Endothelial cell of umbilical vein (primary cell): ENCODE measurements at regions not wholly inside any gene's neighbourhood (a gene's known extent, or its start where the extent isn't known, plus 50 kb on each side); places are given as distances from the start of the nearest gene placed in this dataset.

Experiments
- BruUV-seq: library from RNA; stranded (reverse); fragments of 400-500 nt; replicated peaks from 2 replicates; lab custom pipeline; 2021; lab: Mats Ljungman, UMichigan
- CTCF ChIA-PET: fragments of 300-600, 350-600 bp; sonication (Branson Sonifier 250); formaldehyde crosslinking; loops from one replicate; lab custom pipeline; 2021; ENCODE audit warnings: antibody characterized with exemption, inconsistent platforms; lab: Charles Lee
- POLR2A ChIA-PET: fragments of 300-600, 350-600 bp; sonication (Branson Sonifier 250); formaldehyde crosslinking; loops from one replicate; lab custom pipeline; 2021; ENCODE audit warnings: antibody characterized with exemption, inconsistent platforms; lab: Charles Lee
- DNase-seq: peaks from one replicate; pipeline ENCODE4 v3.0.0-alpha.2; 2011; ENCODE audit warnings: low read depth, low spot score
- FAIRE-seq: peaks from 2 replicates; lab custom pipeline; 2011; peaks lifted over from hg19 to GRCh38; lab: Jason Lieb, UNC
- H2AFZ ChIP-seq: 2 replicates; pipeline ENCODE4 v1.6.0; 2012; ENCODE audit warnings: low read depth, low read length, control low read depth, inconsistent platforms
- H3K27ac ChIP-seq: 2 replicates; pipeline ENCODE4 v1.5.1; 2011; ENCODE audit warnings: low read depth, mild to moderate bottlenecking, control low read depth, low read length, moderate library complexity; ENCODE audit not compliant: insufficient read depth
- H3K27me3 ChIP-seq, 2 experiments: 2 replicates each; pipeline versions ENCODE4 v1.6.0 to v1.6.1; 2011; ENCODE audit warnings: low read length in 2 of 2, mixed read lengths in 1 of 2; ENCODE audit not compliant: control insufficient read depth in 2 of 2, insufficient read depth in 2 of 2
- H3K36me3 ChIP-seq, 2 experiments: 2 replicates in 1 of 2; 3 replicates in 1 of 2; pipeline ENCODE4 v1.5.1; 2011; ENCODE audit warnings: low read length in 2 of 2, mild to moderate bottlenecking in 1 of 2, moderate library complexity in 1 of 2; ENCODE audit not compliant: control insufficient read depth in 2 of 2, insufficient read depth in 2 of 2; ENCODE audit errors: extremely low read depth in 1 of 2
- H3K4me1 ChIP-seq: 3 replicates; pipeline ENCODE4 v1.5.1; 2011; ENCODE audit warnings: mild to moderate bottlenecking, low read length; ENCODE audit not compliant: control insufficient read depth, insufficient read depth; ENCODE audit errors: extremely low read depth
- H3K4me2 ChIP-seq: 2 replicates; pipeline ENCODE4 v1.6.1; 2011; ENCODE audit warnings: low read length, control low read depth, mixed read lengths; ENCODE audit not compliant: insufficient read depth
- H3K4me3 ChIP-seq, 3 experiments: fragments of 200-600 bp in 1 of 3; sonication (generic), shearing (Covaris generic) in 1 of 3; replicated peaks in 1 of 3; 2 replicates each; pipeline ENCODE4 v1.5.1; 2011 to 2016; ENCODE audit warnings: control low read depth in 3 of 3, low read length in 3 of 3, mild to moderate bottlenecking in 2 of 3, inconsistent platforms in 1 of 3, low read depth in 1 of 3, moderate library complexity in 1 of 3; ENCODE audit not compliant: insufficient read depth in 1 of 3
- H3K79me2 ChIP-seq: 2 replicates; pipeline ENCODE4 v1.6.0; 2012; ENCODE audit warnings: low read length, inconsistent platforms; ENCODE audit not compliant: control insufficient read depth, insufficient read depth
- H3K9ac ChIP-seq: replicated peaks from 2 replicates; pipeline ENCODE3; 2011; ENCODE audit warnings: low read length, control low read depth; ENCODE audit not compliant: insufficient read depth; ENCODE audit errors: extremely low read depth
- H3K9me1 ChIP-seq: replicated peaks from 3 replicates; pipeline ENCODE4 v1.6.0; 2011; ENCODE audit warnings: mild to moderate bottlenecking, low read length; ENCODE audit not compliant: control insufficient read depth, insufficient read depth; ENCODE audit errors: extremely low read depth
- H3K9me3 ChIP-seq: replicated peaks from 2 replicates; pipeline ENCODE4 v1.5.1; 2012; ENCODE audit warnings: low read length, inconsistent platforms; ENCODE audit not compliant: control insufficient read depth, insufficient read depth
- H4K20me1 ChIP-seq: replicated peaks from 2 replicates; pipeline ENCODE3; 2011; ENCODE audit warnings: mild to moderate bottlenecking, low read length; ENCODE audit not compliant: control insufficient read depth, insufficient read depth; ENCODE audit errors: extremely low read depth
- CTCF ChIP-seq, 2 donors: IDR thresholded peaks; 1 replicate in 1 of 2; 2 replicates in 1 of 2; pipeline ENCODE4 v1.5.1; 2011; ENCODE audit warnings: low read length in 2 of 2, mild to moderate bottlenecking in 2 of 2, moderate library complexity in 2 of 2, control low read depth in 1 of 2, inconsistent platforms in 1 of 2, low read depth in 1 of 2; ENCODE audit not compliant: insufficient read depth in 1 of 2; ENCODE audit errors: extremely low read depth in 1 of 2
- EZH2 ChIP-seq: IDR thresholded peaks from 2 replicates; pipeline ENCODE4 v1.6.1; 2012; ENCODE audit warnings: borderline replicate concordance, low read depth, mild to moderate bottlenecking, moderate library complexity, low read length, inconsistent platforms; ENCODE audit not compliant: severe bottlenecking
- FOS ChIP-seq: IDR thresholded peaks from 2 replicates; pipeline ENCODE4 v1.6.1; 2011; ENCODE audit warnings: mild to moderate bottlenecking, low read length, moderate library complexity, borderline replicate concordance; ENCODE audit not compliant: insufficient read depth
- GATA2 ChIP-seq: IDR thresholded peaks from 2 replicates; pipeline ENCODE4 v1.7.0; 2011; ENCODE audit warnings: low read depth, mild to moderate bottlenecking, moderate library complexity, mixed read lengths, low read length; ENCODE audit not compliant: insufficient read length, insufficient read depth
- JUN ChIP-seq: IDR thresholded peaks from 2 replicates; pipeline ENCODE4 v1.6.1; 2011; ENCODE audit warnings: borderline replicate concordance, low read depth; ENCODE audit not compliant: insufficient read length, insufficient read depth
- MAX ChIP-seq: IDR thresholded peaks from 2 replicates; pipeline ENCODE4 v1.6.1; 2011; ENCODE audit not compliant: insufficient read depth, insufficient read length
- MYC ChIP-seq: IDR thresholded peaks from one replicate; pipeline ENCODE4 v1.6.1; 2011; ENCODE audit warnings: mild to moderate bottlenecking, low read depth, low read length
- POLR2A ChIP-seq: IDR thresholded peaks from 2 replicates; pipeline ENCODE4 v1.6.1; 2012; ENCODE audit warnings: low read depth, mild to moderate bottlenecking, control low read depth, low read length
- POLR2AphosphoS5 ChIP-seq: IDR thresholded peaks from 2 replicates; pipeline ENCODE4 v1.6.1; 2012; ENCODE audit warnings: low read depth, mild to moderate bottlenecking, control low read depth, low read length, moderate library complexity; ENCODE audit not compliant: insufficient read depth
- dilution Hi-C: fragments of 300-500 bp; cut with MboI; formaldehyde crosslinking; loops from one replicate; pipeline ENCODE4 v1.15.0; 2019; ENCODE audit warnings: low sequenced_read_pairs; ENCODE audit not compliant: extremely low pct_ligation_motif_present
- intact Hi-C: fragments of 100-400 bp; cut with micrococcal nuclease; formaldehyde crosslinking; loops from one replicate; pipeline ENCODE4 v1.10.0; 2022

- no peak overlapping the region for H3K4me2 ChIP-seq
- CTCF ChIA-PET, result no interaction called here
- no peaks in the 10 kb centered on the region for H3K9me1 ChIP-seq
- H3K9me3 ChIP-seq, result no peaks in the 10 kb centered on the region
- no peaks in the 10 kb centered on the region for H4K20me1 ChIP-seq
- H3K9ac ChIP-seq, result no peak overlapping the region
- H3K36me3 ChIP-seq, result no peaks in the 10 kb centered on the region
- DNase-seq (no peak), FAIRE-seq (no peak)
- H3K4me1 ChIP-seq, result no peaks in the 10 kb centered on the region
- intact Hi-C loops, result no loop called here
- H3K4me3 ChIP-seq, result no peak overlapping the region
- no peak overlapping the region for H3K27ac ChIP-seq
- no peak overlapping the region for H2AFZ ChIP-seq
- H3K79me2 ChIP-seq, result no peaks in the 10 kb centered on the region
- BruUV-seq, result no TSS peak
- POLR2A ChIA-PET, result no interaction called here
- H3K27me3 ChIP-seq, result no peaks in the 10 kb centered on the region
- dilution Hi-C loops, result no loop called here
- TF ChIP-seq JUN (no peak), FOS (no peak), POLR2AphosphoS5 (no peak), EZH2 (no peak)
These were observed 280.7 kb upstream of the PLXNA2 start for GRCh38 chr1:208524925-208525324.

- FAIRE-seq (no peak), DNase-seq (no peak)
- no peaks in the 10 kb centered on the region for H3K79me2 ChIP-seq
- no peaks in the 10 kb centered on the region for H3K9me3 ChIP-seq
- CTCF ChIA-PET, result no interaction called here
- H2AFZ ChIP-seq, result no peak overlapping the region
- BruUV-seq, result no TSS peak
- H3K9me1 ChIP-seq, result no peaks in the 10 kb centered on the region
- intact Hi-C loops (no loop called here), dilution Hi-C loops (no loop called here)
- H3K9ac ChIP-seq, result no peak overlapping the region
- H3K27ac ChIP-seq, result no peak overlapping the region
- TF ChIP-seq EZH2 (no peak), POLR2AphosphoS5 (no peak), CTCF (IDR thresholded peaks at IDR 0.05; ENCODE audit: extremely low read depth in 1 of 2, insufficient read depth in 1 of 2, low read depth in 1 of 2, low read length in 2 of 2) (no peak), MAX (no peak), POLR2A (no peak), JUN (no peak), FOS (no peak), GATA2 (no peak), MYC (no peak)
- no peak overlapping the region for H3K4me3 ChIP-seq
- H3K4me2 ChIP-seq, result no peak overlapping the region
- no peaks in the 10 kb centered on the region for H3K4me1 ChIP-seq
- H3K36me3 ChIP-seq, result no peaks in the 10 kb centered on the region
- H3K27me3 ChIP-seq, result no peaks in the 10 kb centered on the region
- no peaks in the 10 kb centered on the region for H4K20me1 ChIP-seq
- POLR2A ChIA-PET, result no interaction called here
These were observed 281.2 kb upstream of the PLXNA2 start for GRCh38 chr1:208525417-208525816.
